RWPE2 (cell line): ENCODE measurements at regions not wholly inside any gene's neighbourhood (a gene's known extent, or its start where the extent isn't known, plus 50 kb on each side); places are given as distances from the start of the nearest gene placed in this dataset.

ENCODE experiments used
- ATAC-seq: fragments of 200-7000 bp; cut with Tn5 transposase; 3 replicates; pipeline ENCODE4 v1.9.1; 2021; ENCODE audit warnings: low read depth
- DNase-seq: peaks from one replicate; pipeline ENCODE4 v3.0.0-alpha.2; 2020; ENCODE audit warnings: low spot score
- H3K27ac ChIP-seq: fragments of 450-650 bp; 2 replicates; pipeline ENCODE4 v1.5.1; 2017; ENCODE audit warnings: mild to moderate bottlenecking; ENCODE audit not compliant: poor library complexity, severe bottlenecking
- H3K27me3 ChIP-seq: fragments of 250-450 bp; sonication (Bioruptor Pico); 2 replicates; pipeline ENCODE4 v1.5.1; 2021; ENCODE audit warnings: mild to moderate bottlenecking, moderate library complexity; ENCODE audit not compliant: insufficient read depth, poor library complexity, severe bottlenecking
- H3K36me3 ChIP-seq: fragments of 250-450 bp; sonication (Bioruptor Pico); 2 replicates; pipeline ENCODE4 v1.5.1; 2020; ENCODE audit warnings: low read depth, mild to moderate bottlenecking, moderate library complexity
- H3K4me1 ChIP-seq: fragments of 250-450 bp; sonication (Bioruptor Pico); 2 replicates; pipeline ENCODE4 v1.5.1; 2021; ENCODE audit warnings: mild to moderate bottlenecking, moderate library complexity; ENCODE audit not compliant: insufficient read depth, poor library complexity, severe bottlenecking
- H3K4me3 ChIP-seq: fragments of 250-450 bp; sonication (Bioruptor Pico); 2 replicates; pipeline ENCODE4 v1.5.1; 2021; ENCODE audit warnings: mild to moderate bottlenecking, moderate library complexity; ENCODE audit not compliant: severe bottlenecking
- H3K9me3 ChIP-seq: fragments of 250-450 bp; sonication (Bioruptor Pico); 2 replicates; pipeline ENCODE4 v1.5.1; 2021; ENCODE audit warnings: mild to moderate bottlenecking, moderate library complexity; ENCODE audit not compliant: severe bottlenecking
- TF ChIP-seq, protein P1 (sequence below): fragments of 450-650 bp; IDR thresholded peaks from one replicate; pipeline ENCODE4 v1.5.1; 2017; ENCODE audit warnings: mild to moderate bottlenecking, moderate library complexity; ENCODE audit not compliant: poor library complexity, severe bottlenecking

DNA sequence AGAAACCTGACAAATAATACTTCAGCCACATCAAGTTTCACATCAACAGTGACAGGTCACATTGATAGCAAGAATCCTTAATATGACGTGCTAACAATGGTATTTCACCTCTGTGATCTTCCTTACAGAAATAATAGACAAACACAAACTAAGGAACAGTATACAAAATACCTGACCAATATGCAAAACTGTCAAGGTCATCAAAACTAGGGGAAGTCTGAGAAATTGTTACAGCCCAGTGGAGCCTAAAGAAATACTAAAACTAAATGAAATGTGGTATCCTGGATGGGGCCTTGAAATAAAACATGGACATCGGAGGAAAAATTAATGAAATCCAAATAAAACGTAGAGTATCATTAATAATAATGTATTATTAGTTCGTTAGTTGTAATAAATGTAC lies 422.0 kb upstream of the ZNF385D start:
- no peak for ATAC-seq
- H3K27me3 ChIP-seq: no peaks in the 10 kb centered on the region
- DNase-seq: no peak
- no peaks in the 10 kb centered on the region for H3K9me3 ChIP-seq
- H3K36me3 ChIP-seq: no peaks in the 10 kb centered on the region
- H3K4me3 ChIP-seq: no peak overlapping the region
- H3K4me1 ChIP-seq: no peaks in the 10 kb centered on the region
- TF ChIP-seq, protein P1, sequence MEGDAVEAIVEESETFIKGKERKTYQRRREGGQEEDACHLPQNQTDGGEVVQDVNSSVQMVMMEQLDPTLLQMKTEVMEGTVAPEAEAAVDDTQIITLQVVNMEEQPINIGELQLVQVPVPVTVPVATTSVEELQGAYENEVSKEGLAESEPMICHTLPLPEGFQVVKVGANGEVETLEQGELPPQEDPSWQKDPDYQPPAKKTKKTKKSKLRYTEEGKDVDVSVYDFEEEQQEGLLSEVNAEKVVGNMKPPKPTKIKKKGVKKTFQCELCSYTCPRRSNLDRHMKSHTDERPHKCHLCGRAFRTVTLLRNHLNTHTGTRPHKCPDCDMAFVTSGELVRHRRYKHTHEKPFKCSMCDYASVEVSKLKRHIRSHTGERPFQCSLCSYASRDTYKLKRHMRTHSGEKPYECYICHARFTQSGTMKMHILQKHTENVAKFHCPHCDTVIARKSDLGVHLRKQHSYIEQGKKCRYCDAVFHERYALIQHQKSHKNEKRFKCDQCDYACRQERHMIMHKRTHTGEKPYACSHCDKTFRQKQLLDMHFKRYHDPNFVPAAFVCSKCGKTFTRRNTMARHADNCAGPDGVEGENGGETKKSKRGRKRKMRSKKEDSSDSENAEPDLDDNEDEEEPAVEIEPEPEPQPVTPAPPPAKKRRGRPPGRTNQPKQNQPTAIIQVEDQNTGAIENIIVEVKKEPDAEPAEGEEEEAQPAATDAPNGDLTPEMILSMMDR: no peak
- no peak overlapping the region for H3K27ac ChIP-seq

DNA sequence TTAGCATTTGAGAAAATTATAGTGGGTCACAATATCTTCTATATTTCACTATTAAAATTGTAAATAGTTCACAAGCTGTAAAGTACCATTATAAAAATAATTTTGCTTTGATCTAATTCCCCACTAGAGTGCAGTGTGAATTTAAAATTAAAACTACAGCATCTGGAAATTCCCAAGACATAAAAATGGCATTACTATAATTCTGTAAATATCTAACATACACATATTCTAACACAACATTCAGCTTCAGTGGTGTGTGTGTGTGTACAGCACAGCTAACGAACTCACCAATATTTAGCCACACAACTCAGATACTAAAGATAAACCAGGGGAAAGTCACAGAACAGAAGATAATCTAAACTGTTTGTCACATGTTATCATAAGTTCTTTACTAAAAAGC lies 424.9 kb upstream of the ZNF385D start:
- Histone ChIP-seq H3K4me1 (no peaks in the 10 kb centered on the region), H3K27ac (no peak overlapping the region), H3K36me3 (no peaks in the 10 kb centered on the region), H3K27me3 (no peaks in the 10 kb centered on the region), H3K4me3 (no peak overlapping the region), H3K9me3 (no peaks in the 10 kb centered on the region)
- TF ChIP-seq, protein P1: peak; percentile 40
- DNase-seq (no peak), ATAC-seq (no peak)

DNA sequence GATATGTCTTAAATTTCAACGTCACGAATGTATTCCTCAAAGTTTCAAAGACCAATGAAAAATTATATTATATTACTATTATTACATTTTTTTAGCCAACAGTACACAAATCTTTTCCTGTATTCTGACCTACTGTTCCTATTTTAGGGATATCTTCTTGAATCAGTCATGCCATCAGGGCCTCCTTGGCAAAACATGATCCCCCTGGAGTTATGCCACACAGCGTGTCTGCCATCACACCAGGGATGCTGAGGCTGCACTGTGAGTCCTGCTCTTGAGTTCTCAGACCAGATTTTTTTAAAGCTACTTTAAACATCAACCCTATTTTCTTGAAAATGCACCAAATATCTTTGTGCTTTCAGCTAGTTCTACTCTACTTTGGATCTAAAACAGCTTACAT lies 425.9 kb upstream of the ZNF385D start:
- DNase-seq (no peak), ATAC-seq (no peak)
- Histone ChIP-seq H3K27ac (no peak overlapping the region), H3K36me3 (no peaks in the 10 kb centered on the region), H3K4me3 (no peak overlapping the region), H3K27me3 (no peaks in the 10 kb centered on the region), H3K4me1 (no peaks in the 10 kb centered on the region), H3K9me3 (no peaks in the 10 kb centered on the region)
- TF ChIP-seq, protein P1: no peak

DNA sequence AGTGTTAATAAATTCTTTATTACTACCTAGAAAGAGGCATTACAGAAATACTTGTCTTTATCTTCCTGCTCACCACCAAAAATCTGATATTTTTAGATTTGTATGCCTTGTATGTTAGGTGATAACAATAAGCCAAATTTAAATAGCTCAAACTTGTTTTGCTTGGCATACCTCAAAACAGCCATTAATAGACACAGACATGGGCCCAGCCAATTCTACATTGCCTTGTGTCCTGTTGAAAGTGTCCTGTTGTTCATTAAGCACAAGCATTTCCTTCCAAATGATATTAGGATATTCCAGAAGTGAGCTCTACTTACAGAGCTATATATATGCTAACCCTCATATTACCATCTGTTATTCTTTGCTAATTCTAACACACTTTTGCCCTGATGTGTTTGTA lies 438.6 kb upstream of the ZNF385D start:
- Histone ChIP-seq H3K9me3 (no peaks in the 10 kb centered on the region), H3K4me3 (no peak overlapping the region), H3K27ac (no peak overlapping the region), H3K4me1 (no peaks in the 10 kb centered on the region), H3K27me3 (no peaks in the 10 kb centered on the region), H3K36me3 (no peaks in the 10 kb centered on the region)
- no peak for ATAC-seq
- TF ChIP-seq, protein P1: no peak
- no peak for DNase-seq

DNA sequence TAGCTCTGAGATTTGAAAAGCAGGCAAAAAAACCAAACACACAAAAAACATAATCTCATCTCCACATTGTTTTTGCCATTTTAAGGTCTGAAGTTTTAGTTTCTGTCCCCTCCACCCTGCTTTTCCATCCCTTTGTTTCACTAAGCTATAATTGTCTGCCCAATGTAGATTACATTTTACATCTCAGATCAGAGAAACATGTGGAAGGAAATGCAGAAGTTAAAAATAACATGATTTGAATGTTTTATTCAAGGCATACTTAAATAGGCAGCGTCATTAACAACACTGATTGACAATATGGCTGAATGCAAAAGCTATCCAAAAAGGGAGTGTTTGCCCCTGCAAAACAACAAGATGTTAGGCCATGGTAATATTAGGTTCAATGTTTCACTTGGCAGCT lies 448.1 kb upstream of the ZNF385D start:
- Histone ChIP-seq H3K27ac (no peak overlapping the region), H3K4me1 (no peaks in the 10 kb centered on the region), H3K27me3 (peaks cover 3% of the 10 kb centered on the region), H3K36me3 (no peaks in the 10 kb centered on the region), H3K4me3 (no peak overlapping the region), H3K9me3 (no peaks in the 10 kb centered on the region)
- TF ChIP-seq, protein P1: no peak
- no peak for DNase-seq
- no peak for ATAC-seq
